GM21619 (cell line): ENCODE measurements at regions not wholly inside any gene's neighbourhood (a gene's known extent, or its start where the extent isn't known, plus 50 kb on each side); places are given as distances from the start of the nearest gene placed in this dataset.

ENCODE experiments used
- ATAC-seq: cut with Tn5 transposase; IDR thresholded peaks from one replicate; pipeline ENCODE4 v1.9.1; 2021; ENCODE audit not compliant: unreplicated experiment

DNA sequence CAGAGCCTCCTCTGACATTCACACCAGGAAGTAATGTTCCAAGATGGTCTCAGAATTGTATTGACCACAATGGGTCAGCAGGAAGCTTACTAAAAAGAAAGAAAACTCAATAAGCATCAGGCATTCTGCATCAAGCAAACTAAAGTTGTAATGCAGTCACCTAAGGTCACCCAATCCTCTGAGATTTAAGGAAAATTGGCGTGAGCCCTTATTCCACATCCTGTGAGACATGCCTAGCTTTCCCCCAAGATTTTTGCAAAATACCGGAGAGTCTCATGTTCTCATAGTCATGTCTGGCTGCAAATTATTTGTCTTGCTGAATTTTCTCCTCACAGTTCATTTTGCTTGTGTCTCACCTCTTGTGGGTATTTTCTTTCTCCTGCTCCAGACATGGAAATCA lies 417.1 kb upstream of the SOX9 start:
- no peak for ATAC-seq

DNA sequence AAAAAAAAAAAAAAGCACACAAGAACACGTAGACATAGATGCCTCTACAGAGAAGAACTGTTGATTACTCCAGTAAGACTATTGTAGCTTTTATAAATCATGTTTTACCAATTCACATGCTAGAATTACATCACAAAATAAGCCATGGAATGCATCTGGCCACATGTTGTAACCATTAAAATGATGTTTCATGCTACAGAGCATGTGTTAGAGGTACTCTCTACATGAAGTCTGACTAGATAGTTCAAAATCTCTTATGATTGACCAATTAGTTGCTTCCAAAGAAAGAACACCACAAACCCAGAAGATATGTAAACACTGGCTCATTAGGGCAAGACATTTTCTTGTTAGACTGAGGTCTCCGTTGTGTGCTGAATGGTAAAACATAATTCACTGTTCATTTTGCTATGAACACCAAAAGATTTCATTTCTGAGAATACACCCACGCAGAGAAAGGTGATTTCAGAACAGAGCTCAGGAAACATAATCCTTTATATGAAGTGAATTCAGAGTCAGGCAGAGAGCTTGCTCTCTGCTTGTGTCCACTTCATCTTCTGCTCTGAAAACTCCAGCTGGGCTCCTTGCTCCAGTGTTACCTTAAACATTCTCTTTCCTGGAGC lies 411.4 kb upstream of the SOX9 start:
- no peak for ATAC-seq

DNA sequence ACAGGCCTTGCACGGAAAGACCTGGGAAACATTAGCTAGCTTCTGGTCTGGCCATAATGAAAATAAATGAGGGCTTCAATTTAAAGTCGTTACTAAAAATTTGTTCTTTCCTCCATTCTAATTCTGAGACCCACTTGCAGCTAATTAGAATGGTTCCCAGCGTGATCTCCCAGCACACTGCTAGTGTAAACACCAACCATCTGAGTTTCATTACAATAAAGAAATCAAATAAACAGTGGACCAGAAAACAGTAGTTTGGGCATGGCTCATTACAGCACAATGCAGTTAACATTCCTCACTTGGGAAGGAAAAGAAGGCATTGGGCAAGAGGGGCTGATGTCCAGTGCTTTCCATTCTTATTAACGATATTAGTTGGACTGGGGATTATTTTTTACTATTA lies 410.9 kb upstream of the SOX9 start:
- ATAC-seq = no peak

DNA sequence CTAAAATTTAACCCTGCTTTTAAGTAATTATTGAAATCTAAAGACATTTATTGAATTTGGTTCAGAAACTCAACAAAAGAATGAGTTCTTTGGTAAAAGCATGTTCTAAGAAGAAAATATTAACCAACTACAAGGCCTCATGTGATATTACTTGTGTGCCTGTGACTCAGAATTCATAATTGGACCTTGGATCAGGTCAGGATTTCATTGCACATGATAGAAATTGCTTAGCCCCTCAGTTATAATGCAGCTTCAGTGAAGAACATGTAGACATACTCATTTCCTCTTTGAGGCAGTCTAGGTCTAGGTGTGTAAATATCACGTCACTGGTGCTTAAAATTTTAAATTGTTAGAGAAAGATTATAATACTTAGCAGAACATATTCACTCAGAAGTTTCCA lies 410.0 kb upstream of the SOX9 start:
- no peak for ATAC-seq

DNA sequence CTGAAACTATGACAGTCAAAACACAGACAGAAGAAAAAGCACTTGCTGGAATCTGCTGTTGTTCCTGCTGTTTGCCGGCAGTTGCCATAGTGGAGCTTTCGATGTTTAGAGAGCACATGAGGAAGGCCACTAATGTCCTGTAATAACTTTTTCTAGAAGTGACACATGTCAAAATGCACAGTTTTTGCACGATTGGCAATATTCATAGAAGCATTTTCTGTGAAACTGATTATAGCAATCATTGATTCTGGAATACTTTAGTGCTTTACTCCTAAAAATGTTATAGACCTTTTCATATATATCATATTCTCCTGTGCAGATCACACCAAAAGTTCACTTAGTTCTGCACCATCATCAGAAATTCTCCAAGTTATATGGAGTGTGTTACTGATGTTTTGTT lies 407.0 kb upstream of the SOX9 start:
- no peak for ATAC-seq

DNA sequence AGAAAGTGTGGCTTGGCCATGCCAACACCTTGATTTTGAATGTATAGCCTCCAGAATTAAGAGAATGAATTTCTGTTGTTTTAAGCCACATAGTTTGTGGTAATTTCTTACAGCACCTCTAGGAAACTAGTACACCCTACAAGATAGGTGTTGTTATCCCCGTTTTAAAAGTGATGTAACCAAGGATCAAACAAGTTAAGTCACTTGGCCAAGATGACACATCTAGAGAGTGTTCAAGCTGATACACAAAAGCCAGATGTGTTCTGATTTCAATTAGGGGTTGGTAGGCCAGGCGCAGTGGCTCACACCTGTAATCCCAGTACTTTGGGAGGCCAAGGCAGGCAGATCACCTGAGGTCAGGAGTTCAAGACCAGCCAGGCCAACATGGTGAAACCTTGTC lies 396.5 kb upstream of the SOX9 start:
- ATAC-seq = no peak

DNA sequence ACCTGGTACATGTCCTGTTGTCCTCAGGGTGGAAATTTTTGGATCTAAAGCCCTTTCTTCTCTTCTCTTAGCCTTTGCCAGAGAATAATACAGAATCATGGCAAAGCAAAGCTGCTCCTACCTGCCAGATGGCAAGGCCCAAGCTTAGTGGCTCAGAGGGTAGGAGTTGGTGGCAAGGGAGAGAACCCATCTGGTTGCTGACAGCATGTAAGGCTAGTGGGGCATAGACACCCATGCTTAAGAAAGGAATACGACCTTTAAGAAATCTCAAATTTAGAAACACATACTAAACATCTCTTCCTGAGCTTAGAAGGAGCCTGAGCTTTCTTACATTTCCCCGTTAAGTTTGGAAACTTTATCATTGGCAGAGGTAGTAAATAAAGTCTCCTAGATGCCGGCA lies 395.0 kb upstream of the SOX9 start:
- ATAC-seq = no peak

DNA sequence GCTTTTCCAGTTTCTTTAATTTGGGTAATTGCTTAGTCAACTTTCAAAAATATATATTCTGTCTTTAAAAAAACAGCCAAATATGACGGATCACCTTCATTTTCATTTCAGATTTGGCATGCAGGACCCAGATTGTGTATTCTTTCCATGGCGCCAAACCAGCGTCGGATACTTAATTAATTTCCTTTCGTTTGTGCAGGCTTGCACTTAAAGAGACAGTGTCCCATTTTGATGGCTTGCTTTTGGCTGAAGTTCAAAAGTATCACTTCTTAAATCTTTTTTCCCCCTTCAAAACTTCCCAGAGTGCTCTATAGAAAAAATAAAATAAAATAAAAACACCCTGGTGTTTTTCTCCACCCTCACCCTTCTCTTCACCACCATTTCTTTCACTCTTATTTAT lies 394.5 kb upstream of the SOX9 start:
- no peak for ATAC-seq

DNA sequence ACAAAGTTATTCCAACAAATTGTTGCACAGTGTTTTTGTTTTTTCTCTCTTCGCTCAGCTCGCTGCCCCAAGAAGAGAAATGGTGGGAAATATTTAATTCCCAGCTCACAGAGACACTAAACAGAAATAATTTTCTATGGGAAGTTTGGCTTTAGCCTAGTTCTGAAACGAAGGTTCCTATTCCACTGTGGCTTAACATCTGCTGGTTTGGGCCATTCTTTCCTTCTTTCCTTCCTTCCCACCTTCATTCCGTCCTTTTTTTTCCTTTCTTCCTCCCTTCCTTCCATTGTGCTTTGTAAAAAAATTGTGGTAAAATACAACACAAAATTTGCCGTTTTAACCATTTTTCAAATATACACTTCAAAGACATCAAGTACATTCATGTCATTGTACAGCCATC lies 393.5 kb upstream of the SOX9 start:
- no peak for ATAC-seq

DNA sequence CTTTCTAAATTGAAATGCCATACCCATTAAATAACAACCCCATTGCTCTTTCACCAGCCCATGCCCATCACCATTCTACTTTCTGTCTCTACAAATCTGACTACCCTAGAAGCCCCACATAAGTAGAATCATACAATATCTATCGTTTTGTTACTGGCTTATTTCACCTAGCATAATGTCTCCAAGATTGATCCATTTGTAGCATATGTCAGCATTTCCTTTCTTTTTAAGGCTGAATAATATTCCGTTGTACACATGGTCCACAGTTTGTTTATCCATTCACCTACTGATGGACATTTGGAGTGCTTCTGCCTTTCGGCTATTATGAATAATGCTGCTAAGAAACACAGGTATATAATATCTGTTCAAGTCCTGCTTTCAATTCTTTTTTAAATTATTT lies 393.1 kb upstream of the SOX9 start:
- no peak for ATAC-seq

DNA sequence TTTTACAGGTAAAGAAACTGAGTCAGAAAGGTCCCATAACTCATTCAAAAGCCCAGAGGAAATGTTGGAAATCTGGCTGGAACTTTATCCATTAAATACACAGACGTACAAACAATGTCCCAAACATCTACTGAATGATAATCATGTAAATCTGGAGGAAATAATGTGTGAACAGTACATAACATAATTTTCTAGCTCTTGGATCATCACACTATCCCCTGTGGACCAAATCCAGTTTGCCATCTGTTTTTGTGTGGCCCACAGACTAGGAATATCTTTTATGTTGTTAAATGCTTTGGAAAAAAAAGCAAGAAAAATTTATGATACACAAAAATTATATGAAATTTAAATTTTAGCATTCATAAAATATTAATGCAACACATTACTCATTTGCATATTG lies 389.9 kb upstream of the SOX9 start:
- ATAC-seq = no peak

DNA sequence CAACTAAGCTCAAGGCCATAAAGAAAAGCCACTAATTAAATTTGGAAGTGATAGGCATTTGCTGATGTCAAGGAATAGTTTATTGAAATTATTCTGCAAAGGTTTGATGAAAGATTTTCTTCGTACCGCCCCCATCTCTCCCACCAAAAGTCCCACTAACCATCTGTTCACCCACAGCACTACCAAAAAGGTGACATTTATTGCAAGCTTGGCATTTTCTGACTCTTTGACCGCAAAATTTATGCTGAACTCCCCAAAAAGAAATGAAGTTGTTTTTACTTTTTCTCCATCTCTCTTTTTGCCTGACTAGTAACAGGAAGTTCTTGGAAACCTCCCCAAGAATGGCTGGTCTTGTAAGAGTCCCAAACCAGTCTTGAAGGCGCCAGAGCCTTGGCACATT lies 384.9 kb upstream of the SOX9 start:
- ATAC-seq = no peak

DNA sequence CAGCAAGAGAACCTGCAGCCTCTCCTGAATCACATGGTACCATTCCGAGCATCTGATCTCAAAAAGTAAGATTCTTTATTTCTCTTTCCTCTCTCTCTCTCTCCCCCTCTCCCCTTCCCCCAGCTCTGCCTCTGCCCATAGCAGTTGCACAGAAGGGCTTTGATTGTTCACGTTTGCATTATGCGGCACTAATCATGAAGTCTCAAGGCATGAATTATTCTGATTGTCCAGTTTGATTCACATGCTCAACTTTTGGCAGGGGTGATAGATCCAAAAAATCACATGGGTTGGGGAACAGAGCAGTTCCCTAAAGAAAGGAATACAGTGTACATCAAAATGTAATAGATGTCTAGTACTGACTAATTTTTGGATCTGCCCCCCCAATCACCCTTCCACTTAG lies 380.0 kb upstream of the SOX9 start:
- ATAC-seq = no peak

DNA sequence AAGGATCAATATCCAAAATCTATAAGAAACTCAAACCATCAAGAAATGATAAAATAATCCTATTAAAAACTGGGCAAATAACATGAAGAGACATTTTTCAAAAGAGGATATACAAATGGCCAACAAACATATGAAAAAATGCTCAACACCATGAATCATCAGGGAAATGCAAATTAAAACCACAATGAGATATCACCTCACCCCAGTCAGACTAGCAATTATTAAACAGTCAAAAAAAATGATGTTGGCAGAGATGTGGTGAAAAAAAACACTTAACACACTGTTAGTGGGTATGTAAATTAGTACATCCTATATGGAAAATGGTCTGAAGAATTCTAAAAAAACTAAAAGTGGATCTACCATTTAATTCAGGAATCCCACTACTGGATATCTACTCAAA lies 379.0 kb upstream of the SOX9 start:
- no peak for ATAC-seq

DNA sequence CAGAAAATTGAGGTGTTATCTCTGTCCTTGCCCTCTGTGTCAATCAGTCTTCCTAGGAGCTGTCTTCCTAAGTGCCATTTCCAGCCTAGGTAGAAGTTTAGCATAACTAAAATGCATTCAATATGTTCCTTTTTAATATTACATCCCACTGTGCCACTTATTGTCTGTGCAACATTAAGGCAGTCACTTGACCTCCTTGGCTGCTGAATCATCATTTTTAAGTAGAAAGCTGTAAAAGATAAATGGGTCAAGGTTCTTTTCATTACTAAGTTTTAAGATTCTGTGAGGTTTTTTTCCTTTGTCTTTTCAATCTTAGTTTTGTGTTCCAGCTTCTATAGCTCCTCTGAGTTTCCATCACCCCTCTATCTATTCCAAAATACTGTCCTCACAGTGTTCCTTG lies 371.9 kb upstream of the SOX9 start:
- ATAC-seq = no peak

DNA sequence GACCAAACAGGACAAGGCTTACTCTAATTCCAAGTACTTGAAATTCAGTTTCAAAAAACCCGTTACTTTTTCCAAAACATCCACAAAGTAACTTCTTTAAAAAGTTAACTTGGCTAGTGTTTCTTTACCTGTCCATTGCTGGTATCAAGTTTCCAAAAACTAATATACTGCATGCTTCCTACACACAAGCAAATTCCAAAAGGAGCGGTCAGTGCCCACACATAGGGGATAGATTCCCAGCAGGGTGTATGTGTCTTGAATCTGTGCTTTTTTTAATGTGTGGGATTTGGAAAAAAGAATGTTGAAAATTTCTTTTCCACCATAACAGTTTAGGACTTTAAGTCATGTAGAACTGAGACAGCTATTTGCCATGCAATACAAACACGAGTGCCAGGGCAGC lies 367.8 kb upstream of the SOX9 start:
- no peak for ATAC-seq

DNA sequence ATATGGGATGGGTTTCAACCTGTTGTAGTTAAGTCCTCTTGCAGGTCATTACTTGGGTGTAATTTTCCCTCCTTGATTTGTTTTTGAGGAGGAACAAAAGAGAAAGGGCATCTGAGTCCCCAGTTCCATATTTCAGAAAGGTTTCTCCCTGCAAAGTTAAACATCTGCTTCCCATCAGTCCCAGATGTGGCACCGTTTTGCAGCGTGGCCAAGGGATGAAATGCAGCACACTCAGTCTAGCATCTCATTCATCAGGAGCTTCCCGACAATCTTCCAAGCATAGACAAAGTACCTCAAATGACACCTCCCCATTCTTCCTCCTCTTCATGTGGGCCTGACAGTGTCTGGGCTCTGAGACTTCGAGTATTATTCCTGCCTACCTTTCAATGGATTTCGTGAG lies 363.7 kb upstream of the SOX9 start:
- ATAC-seq = no peak

DNA sequence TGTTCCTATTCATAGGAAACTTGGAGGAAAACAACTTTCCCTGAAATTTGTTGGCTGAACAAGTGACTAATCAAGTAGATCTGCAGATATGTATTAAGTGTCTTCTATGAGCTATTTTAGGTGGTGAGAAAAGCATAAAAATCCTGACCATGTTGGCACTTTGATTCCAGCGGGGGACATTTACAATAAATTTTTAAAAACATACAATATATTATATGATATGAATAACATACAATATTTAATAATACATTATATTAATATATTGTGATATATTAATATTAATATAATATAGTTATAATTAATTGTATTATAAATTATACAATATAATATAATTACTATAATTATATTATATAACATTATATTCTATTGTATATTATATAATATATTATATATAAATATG lies 362.9 kb upstream of the SOX9 start:
- ATAC-seq = no peak

DNA sequence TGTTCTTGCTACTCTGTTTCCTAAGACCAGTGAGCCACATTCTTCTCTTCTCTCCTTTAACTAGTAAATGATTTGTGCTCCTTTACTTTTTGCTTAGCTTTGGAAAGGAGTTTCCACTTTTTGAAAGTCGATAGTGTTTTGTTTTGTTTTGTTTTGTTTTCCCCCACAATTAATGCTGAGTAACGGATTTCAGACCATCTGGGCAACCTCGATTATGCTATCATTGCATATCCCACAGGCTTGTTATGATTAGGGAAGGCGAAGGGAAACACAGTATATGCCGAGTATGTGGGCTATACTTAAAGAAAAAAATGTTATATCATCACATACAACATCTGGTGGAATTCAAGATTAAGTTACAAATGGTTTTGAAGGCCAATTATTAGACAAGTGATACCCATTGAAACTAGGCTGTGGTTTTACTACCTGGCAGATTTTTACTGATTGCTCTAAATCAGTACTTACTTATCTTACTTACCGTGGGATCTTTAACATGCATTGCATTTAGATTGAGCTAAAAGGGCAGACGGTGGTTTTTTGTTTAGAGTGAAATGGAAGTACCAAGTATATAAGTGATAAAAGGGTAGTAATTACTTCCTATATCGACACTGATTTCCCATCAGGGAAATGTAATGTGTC lies 361.3 kb upstream of the SOX9 start:
- ATAC-seq = no peak

DNA sequence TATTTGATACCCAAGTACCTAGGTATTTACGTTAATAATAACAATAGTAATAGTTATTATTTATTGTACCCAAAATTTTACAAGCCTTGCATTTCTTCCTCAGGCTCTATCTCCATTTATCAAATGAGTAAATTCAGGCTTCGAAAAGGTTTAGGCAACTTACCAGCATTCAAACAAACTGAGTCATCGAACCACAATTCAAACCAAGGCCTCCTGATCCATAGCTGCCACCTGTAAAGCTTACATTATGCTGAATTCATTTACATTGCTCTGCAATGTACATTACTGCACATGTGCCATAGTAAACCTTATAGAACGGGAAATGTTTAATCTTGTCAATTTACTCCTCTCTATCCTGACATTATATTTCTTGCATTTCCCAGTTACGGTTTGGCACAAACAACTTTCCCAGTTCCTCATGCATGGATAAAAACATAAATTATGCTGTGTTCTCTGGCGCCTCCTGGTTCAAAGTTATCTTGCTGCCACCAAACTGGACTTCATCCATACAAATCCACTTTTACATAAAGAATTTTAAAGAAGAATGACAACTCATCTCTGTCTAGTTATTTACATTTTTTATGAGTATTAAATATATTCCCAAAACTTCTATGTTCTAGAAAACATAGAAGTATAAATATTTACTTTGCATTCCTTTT lies 360.6 kb upstream of the SOX9 start:
- ATAC-seq = no peak

DNA sequence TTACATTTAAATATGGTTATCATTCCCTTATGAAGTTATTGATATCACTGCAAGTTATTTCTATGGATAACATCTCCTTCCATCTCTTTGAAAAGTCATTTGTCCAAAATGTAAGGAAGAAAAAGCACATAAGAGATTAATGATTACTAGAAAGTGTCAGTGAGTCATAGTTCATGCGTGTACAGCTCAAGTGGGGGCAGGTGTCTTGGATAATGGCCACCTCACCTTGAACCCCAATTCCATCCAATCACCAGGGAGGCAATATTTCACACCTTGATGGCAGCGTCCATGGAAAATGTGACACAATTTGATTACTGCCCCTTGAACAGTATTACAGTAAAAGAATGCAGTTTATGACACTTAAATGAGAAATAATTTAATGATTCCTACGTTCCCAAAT lies 358.3 kb upstream of the SOX9 start:
- ATAC-seq = no peak

DNA sequence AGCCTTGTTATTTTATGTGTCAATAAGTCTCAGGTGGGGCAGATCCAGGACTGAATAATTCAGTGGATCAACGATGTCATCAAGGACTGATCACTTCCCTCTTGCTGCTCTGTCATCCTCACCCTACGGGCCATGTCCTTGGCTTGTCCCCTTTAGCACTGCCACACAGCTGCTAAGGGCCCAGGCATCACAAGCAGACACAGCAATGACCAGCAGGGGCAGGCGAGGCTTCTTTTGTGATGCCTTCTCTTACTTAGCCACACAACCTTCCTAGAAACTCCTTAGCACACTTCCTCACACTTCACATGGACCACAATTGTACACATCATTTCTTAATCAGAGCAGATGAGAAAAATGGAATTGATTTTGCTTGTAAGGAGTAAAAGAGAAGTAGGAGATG lies 356.3 kb upstream of the SOX9 start:
- ATAC-seq = no peak

DNA sequence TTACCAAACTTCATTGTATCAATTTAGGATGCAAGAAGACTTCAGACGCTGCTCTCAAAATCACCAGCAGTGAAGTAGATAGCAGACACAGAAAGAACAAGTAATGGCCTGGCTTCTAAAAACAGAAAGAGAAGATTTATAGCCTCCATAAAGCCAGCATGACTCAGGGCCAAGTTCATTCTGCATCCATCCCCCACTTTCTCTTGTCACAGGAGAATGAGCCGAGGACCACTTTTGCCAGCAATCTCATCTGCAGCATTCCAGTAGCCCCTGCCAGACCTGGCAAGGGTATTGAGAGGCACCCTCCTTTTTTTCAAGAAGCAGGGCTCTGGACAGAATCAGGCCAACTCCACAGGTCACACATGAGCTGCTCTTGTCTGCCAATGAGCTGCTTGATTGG lies 355.4 kb upstream of the SOX9 start:
- no peak for ATAC-seq
